HG02763 (cell line): ENCODE measurements at regions not wholly inside any gene's neighbourhood (a gene's known extent, or its start where the extent isn't known, plus 50 kb on each side); places are given as distances from the start of the nearest gene placed in this dataset.
"Not testable (repeated sequence)": the region's sequence is repeated elsewhere in the genome, so short reads cannot be mapped to it uniquely, and the experiment has no call there.

Experiments used
- ATAC-seq: cut with Tn5 transposase; IDR thresholded peaks from one replicate; pipeline ENCODE4 v1.9.1; 2021; ENCODE audit warnings: mild to moderate bottlenecking, moderate library complexity; ENCODE audit not compliant: unreplicated experiment

DNA sequence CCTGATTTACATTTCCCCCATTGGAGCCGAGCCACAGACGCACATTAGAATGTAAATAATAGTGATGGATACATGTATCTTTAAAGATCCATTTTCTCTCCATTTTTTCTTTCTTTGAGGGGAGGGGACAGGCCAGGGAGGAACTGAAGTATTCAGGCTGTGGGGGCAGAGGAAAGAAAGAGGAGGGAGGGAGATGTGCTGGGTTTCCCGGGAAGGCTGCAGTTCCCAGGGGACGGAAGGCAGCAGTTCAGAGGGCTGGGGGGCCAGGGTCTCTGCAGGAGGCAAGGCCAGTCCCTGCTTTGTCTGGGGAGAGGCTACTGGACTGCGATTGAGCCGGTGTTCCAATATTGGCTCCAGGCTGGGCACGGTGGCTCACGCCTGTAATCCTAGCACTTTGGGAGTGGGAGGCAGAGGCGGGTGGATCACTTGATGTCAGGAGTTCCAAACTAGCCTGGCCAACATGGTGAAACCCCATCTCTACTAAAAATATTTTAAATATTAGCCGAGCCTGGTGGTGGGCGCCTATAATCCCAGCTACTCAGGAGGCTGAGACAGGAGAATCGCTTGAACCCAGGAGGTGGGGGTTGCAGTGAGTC is 94.2 kb upstream of the LHX1 start:
- ATAC-seq, result no peak

DNA sequence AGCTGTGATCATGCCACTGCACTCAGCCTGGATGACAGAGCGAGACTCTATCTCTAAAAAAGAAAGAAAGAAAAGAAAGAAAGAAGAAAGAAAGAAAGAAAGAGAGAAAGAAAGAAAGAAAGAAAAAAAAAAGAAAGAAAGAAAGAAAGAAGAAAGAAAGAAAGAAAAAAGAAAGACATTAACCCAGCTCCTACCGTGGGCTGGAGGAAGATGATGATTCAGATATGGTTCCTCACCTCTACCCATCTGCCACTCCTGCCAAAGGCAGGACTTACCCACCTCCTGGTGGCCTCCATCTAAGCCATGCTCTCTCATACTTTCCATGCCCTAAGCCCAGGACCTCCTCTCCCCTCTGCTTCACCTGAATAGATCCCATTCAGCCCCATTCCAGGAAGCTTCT is 93.3 kb upstream of the LHX1 start:
- no peak for ATAC-seq

DNA sequence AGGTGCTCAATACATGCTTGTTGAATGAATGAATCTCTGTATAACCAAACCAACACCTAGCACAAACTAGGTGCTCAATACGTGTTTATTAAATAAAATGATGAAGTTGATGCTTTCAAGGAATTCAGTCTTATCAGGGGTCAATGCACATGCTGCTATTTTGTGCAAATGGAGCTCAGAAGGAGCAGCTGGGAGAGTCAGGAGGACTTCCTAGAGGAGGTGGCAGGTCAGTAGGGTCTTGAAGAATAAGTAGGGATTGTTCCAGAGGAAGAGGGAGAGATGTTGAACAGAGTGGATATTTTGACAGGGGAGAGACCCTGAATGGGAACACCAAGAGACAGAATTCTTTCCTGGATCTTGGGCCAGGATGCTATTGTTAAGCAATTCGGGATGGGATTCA is 92.7 kb upstream of the LHX1 start:
- no peak for ATAC-seq

DNA sequence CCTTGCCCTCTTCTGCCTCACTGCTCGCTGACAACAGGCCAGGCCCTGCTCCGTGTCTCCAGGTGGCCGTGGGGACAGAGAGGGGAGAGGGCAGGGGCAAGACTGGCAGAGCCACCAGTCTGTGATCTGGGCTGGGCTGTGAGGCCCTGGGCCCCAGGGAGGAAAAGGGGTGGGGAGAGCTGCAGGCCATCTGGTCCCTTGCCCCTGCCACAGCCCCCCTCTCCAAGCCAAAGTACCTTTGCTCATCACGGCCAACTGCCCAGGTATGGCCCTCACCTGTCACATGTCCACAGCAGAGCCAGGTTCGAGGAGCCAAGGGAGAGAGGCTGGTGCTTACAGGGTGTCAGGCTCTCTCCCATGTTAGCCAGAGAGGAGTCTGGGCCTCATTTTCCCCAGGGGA is 91.4 kb upstream of the LHX1 start:
- ATAC-seq, result no peak

DNA sequence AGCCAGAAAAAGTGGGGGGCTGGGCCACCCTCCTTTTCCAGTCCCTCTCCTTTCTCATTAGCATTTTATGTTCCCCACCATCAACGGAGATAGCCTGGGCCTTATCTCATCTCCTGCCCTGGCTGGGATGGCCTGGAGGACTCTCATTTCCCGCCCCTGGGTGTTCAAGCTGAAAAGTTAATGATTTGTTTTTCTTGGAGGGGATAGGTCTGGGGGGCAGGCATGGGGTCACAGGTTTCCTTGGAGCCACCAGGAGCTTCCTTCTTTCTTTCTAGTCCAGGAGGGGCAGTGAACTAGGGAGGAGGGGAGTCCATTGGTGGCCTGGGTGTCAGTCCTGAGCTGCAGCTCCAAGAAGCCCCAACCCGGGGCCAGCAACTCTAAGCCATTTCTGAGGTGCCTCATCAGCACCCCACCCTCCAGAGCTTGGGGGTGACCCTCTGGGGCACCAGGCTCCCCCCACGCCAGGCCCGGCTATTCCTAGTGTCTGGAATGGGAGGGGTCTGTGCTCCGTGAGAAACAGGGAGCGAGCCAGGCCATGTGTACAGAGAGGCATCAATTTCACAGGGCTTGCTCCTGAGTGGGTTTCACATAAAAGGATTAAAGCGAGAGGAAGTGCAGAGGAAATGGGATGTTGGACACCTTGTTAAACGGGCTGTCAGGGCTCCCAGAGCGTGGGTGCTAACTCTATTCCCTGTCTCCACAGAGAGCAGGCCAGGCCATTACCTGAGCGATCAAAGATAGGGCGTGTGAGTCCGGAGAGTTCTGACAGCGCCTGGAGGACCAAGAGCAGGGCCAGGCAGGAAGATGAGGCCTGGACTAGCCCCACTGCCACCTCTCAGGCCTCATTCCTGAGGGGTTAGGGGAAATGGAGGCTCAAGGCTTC is 90.6 kb upstream of the LHX1 start:
- no peak for ATAC-seq

DNA sequence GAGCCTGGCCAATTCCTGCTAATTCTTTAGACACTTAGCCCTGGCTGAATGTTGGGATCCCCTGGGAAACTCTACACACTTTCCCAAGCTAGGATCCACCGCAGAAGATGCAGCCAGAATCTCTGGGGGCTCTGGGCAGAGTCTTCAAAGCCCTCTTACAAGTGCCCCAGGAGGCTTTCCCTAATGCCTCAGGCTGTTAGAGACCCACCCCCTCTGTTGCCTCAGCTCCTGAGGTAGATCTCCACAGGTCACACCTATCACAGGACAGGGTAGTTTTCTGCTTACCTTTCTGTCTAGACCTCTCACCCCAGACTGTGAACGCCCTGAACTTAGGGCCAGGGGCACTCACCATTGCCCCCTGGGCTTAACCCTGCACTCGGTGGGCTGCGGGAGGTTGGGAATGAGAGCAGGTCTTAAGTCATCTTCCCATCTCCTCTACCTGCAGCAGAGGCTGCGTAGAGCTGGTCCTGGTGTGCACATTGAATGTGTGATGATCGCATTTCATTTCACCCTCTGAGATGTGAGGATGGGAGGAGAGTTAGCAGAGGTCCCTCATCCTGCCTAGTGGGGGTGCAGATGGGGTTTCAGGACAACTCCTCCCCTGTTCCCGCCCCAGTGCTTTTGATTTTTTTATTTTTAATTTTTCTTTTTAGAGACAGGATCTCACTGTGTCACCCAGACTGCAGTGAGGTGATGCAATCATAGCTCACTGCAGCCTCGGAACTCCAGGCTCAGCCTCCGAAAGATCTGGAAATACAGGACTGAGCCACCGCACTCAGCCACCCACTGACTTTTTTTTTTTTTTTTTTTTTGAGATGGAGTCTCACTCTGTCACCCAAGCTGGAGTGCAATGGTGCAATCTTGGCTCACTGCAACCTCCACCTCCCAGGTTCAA is 89.0 kb upstream of the LHX1 start:
- ATAC-seq, result no peak

DNA sequence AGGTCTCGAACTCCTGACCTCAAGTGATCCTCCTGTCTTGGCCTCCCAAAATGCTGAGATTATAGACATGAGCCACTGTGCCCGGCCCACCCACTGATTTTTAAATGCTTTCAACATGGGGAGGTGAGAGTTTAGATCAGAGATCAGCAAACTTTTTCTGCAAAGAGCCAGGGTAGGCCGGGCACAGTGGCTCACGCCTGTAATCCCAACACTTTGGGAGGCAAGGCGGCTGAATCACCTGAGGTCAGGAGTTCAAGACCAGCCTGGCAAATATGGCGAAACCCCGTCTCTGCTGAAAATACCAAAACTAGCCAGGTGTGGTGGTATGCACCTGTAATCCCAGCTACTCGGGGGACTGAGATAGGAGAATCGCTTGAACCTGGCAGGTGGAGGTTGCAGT is 88.3 kb upstream of the LHX1 start:
- not testable (repeated sequence) for ATAC-seq

DNA sequence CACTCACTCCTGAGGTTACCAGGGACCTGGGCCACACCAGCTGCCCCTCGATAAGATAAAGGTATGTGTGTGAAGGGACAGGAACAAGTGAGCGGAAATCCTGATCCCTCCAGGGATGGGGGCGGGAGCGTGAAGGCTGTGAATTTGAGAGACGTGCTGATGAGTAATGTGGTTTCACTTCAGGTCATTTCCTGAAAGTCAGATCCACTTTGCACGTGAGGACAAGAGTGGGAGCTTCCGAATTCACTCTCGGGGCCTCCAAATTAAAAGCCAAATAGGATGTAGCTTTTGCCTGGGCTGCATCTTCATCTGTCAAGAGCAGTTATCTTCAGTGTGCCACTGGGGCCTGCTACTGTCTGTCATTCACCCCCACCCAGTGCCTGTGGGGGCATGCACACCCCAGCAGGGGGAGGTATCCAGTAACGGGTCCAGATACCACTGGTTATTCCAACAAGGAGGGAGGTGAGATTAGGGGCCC is 87.4 kb upstream of the LHX1 start:
- ATAC-seq, result no peak

DNA sequence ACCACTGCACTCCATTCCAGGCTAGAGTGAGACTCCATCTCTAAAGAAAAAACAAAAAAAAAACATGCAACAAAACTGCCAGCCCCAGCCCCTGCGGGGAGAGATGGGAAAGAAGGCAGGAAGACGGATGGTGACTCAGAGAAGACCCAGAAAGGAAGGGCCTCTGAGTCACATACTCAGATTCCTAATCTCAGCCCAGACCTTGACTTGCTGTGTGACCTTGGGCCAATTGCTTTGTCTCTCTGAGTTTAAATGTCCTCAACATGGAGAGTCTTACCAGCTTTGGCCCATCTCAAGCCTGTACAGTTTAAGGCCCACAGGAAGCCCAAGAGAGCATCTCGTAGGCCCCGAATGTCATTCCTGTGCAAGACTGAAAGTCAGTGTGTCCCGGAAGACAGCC is 86.5 kb upstream of the LHX1 start:
- ATAC-seq, result no peak

DNA sequence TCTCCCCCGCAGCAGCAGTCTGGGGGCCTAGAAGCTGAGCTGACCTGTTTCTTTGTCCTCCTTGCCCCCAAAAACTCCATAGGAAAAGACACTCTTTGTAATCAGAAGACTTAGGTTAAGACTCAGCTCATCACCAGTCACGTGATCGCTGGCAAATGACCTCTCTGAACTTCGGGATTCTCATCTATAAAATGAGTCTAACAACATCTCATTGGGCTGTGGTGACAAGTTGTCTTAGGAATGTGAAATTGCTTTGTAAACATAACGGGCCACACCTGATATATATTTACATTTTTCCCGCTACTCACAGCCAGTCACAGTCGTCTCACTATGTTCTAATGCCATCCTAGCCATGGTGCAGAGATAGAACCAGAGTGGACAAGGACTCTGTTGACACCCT is 86.0 kb upstream of the LHX1 start:
- ATAC-seq, result no peak

DNA sequence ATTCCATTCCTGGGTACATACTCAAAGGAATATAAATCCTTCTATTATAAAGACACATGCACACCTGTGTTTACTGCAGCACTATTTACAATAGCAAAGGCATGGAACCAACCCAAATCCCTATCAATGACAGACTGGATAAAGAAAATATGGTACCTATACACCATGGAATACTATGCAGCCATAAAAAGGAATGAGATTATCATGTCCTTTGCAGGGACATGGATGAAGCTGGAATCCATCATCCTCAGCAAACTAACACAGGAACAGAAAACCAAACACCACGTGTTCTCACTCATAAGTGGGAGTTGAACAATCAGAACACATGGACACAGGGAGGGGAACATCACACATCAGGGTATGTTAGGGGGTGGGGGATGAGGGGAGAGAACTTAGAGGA is 84.8 kb upstream of the LHX1 start:
- not testable (repeated sequence) for ATAC-seq

DNA sequence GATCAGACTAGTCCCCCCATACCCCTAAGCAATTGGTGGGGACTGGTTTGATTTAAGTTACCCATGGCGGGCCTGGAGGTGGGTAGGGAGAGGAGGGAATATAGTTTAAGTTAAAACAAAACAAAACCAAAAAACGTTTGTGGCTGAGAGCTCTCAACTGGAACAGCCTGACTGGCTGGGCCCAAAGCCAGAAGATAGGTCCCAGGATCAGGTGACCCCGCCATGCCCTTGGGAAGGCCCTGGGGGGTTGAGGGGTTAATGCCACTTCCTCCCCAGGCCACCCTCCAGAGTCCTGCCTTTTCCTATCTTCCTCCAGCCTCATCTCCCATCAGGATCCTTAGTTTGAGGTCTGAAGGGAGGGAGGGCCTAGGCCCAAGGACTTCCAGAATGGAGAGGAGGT is 82.3 kb upstream of the LHX1 start:
- ATAC-seq, result no peak

DNA sequence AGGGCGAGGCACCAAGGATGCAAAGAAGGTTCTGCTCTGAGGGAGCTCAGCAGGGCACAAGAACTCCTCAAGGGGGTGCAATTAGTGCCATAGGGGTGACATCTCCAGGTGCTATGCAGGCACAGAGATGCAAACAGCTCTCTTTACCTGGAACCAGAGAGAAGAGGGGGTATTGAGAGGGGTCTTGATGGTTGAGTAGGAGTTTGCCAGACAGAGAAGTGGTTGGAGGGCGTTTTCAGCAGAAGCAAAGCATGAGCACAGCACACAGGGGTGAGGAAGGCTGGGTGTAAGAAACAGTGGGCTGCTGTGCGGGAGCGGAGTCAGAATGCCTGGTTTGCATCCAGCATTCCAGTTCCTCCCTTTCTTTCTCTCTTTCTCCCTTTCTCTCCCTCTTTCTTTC is 81.8 kb upstream of the LHX1 start:
- ATAC-seq, result no peak

DNA sequence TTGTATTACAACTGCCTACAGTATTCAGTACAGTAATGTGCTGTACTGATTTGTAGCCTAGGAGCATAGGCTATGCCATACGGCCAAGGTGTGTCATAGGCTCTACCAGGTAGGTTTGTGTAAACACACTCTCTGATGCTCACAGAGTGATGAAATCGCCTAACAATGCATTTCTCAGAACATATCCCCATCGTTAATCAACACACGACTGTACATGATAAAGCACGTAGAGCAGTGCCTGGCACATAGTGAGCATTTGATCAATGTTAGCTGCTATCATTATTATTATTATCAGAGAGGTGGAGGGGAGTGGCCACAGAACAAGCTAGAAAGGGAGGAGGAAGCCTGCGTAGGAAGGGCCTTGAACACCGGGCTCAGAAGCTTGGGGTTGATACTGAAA is 81.1 kb upstream of the LHX1 start:
- no peak for ATAC-seq

DNA sequence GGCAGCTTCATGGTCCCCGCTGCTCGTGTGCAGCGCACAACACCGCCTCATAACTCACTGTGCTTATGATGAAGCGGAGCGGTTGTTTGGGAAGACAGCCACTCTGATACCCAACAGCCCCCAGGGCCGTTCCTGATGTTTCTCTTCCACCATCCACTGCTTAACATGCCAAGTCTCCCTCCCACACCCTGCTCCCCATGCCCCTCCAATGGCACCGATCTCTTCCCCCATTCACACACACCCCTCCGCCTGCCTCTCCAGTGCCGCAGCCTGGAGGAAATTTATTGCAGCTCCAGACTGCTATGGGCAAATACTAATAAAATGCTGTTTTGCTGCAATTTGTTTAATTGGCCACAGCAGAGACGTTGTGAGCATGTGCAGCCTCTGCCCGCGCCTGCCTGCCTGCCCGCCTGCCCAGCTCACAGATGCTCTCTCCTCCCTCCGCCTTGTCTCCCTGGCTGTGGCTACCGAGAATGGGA is 80.3 kb upstream of the LHX1 start:
- no peak for ATAC-seq

DNA sequence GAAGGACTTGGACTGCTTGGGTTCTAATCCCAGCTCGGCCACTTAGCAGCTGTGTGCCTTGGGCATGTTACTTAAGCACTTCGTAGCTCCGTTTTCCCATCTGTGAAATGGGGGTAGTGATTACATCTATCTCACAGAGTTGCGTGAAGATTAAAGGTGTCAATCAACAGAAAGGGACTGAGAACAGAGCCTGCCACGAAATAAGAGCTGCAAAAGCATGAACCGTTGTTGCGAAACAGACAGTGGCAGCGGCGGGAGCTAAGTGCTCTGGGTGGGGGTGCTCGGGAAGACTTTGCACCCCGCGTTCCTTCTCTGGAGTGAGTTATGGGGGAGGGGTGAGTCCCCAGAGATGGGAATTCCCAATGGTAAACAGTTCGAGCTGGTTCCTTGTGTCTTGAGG is 79.6 kb upstream of the LHX1 start:
- ATAC-seq, result no peak

DNA sequence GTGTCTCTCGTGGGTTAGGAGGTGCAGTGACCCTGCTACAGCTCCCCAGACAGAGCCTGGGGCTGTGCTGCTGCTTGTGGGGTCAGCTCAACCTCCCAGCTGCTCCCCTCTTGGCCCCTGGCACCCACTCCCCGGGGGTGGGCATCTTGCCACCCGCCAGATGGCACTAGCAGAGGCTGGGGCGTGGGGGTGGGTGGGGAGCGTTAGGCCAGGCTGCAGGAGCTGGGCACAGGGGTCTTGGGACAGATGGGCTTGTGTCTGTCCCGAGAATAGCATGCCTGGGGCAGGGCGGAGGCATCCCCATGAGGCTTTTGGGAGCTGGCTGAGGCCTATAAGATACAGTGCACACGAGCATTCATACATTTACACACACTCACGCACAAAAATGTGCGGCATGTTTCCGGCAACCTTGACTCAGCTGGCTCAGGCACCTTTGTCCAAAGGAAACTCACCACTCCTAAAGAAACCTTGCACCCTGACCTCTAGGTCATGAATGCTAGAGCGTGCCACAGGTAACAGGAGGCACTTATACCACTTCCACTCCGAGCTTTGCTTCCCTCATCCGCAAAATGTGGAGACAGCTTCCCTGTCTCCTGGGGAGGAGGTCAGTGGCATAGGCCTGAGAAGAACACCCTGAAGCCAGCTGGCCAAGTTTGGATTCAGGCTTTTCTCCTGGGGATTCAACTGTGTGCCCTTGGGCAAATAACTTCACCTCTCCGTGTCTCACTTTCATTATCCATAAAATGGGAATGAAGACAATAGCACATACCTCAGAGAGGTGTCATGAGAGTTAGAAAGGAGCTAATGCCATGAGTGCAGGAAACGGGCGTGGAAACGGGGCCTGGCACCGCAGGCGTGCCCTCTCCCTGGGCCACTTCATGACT is 78.9 kb upstream of the LHX1 start:
- no peak for ATAC-seq

DNA sequence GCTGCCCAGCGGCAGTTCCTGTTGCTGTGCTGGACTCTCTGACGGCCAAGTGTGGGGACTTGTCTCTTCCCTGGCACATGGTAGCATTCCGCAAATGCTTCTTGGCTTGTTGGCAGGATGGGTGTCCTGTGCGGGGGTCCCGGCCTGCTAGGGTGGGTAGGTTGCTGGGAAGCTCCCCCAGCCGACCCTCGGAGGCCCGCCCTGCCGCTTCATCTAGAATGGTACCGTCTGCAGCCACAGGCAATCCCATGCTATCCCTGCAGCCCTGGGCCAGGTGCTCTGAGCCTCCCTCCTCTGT is 78.3 kb upstream of the LHX1 start:
- ATAC-seq, result no peak

DNA sequence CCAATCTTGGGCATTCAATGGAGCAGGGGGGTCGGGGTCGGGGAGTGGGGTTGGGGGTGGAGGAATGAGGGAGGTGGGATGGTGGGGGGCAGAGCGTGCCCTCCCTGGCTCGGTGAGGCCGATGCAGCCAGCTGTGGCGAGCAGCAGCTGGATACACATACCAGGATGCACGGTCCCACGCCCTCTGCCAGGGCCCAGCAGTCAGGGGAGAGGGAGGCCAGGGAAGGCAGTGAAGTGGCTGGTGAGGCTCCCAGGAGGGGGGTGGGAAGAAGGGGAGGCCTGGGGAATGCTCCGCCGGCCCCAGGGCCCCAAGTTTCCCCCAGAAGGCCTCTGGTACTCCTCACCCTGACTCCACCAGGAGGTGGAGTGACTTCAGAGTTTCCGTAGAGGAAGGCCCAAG is 77.6 kb upstream of the LHX1 start:
- ATAC-seq, result no peak

DNA sequence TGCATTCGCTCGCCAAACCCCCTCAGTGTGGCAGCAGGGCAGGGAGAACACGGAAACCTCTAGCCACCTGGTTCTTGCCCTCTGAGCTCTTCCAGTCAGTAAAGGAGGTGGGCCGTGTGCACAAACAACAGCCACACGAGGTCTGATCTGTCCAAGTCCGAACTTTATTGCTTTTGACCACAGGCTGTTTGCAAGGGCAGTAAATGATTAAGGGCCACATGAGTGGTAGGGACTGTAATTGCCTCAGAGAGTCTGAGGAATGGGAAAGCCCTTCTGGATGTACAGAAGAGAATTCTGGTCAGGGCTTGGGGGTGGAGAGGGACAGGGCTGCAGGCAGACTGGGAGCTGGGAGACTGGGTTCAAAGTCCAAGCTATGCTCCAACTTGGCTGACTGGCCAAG is 75.7 kb upstream of the LHX1 start:
- ATAC-seq, result no peak
